Fibroblast of lung (primary cell): ENCODE measurements at regions not wholly inside any gene's neighbourhood (a gene's known extent, or its start where the extent isn't known, plus 50 kb on each side); places are given as distances from the start of the nearest gene placed in this dataset.
A peak's percentile ranks its signal among the peaks of the same experiment; 100 is the strongest.

Source experiments
- DNase-seq, 2 donors: peaks; one replicate each; pipeline versions ENCODE4 v3.0.0 to v3.0.0-alpha.2; 2010; ENCODE audit warnings: low read depth in 2 of 2
- H2AFZ ChIP-seq: 2 replicates; pipeline ENCODE4 v1.5.1; 2012; ENCODE audit warnings: low read length, control low read depth, inconsistent platforms
- H3K27ac ChIP-seq: 2 replicates; pipeline ENCODE4 v1.5.1; 2011; ENCODE audit warnings: low read length, control low read depth; ENCODE audit not compliant: insufficient read depth
- H3K27me3 ChIP-seq: 2 replicates; pipeline ENCODE4 v1.5.1; 2011; ENCODE audit warnings: mild to moderate bottlenecking, low read length; ENCODE audit not compliant: control insufficient read depth, insufficient read depth
- H3K36me3 ChIP-seq: 2 replicates; pipeline ENCODE4 v1.5.1; 2011; ENCODE audit warnings: low read length; ENCODE audit not compliant: control insufficient read depth, insufficient read depth
- H3K4me1 ChIP-seq: 2 replicates; pipeline ENCODE4 v1.5.1; 2011; ENCODE audit warnings: low read length; ENCODE audit not compliant: control insufficient read depth, insufficient read depth; ENCODE audit errors: extremely low read depth
- H3K4me2 ChIP-seq: 2 replicates; pipeline ENCODE4 v1.5.1; 2011; ENCODE audit warnings: low read length, control low read depth; ENCODE audit not compliant: insufficient read depth; ENCODE audit errors: extremely low read depth
- H3K4me3 ChIP-seq, 4 experiments: fragments of 200-600 bp in 1 of 4; sonication (generic) in 1 of 4; replicated peaks in 1 of 4; 2 replicates each; pipeline ENCODE4 v1.5.1; 2011 to 2016; ENCODE audit warnings: low read length in 4 of 4, low read depth in 3 of 4, mild to moderate bottlenecking in 3 of 4, control low read depth in 2 of 4, inconsistent platforms in 1 of 4, mixed read lengths in 1 of 4; ENCODE audit not compliant: insufficient read depth in 1 of 4; ENCODE audit errors: control extremely low read depth in 1 of 4
- H3K79me2 ChIP-seq: 2 replicates; pipeline ENCODE4 v1.5.1; 2012; ENCODE audit warnings: mild to moderate bottlenecking, low read length, inconsistent platforms; ENCODE audit not compliant: control insufficient read depth, insufficient read depth
- H3K9ac ChIP-seq: 2 replicates; pipeline ENCODE4 v1.5.1; 2011; ENCODE audit warnings: mild to moderate bottlenecking, low read length, control low read depth; ENCODE audit not compliant: insufficient read depth
- H3K9me3 ChIP-seq: 2 replicates; pipeline ENCODE4 v1.5.1; 2012; ENCODE audit warnings: low read depth, low read length; ENCODE audit not compliant: control insufficient read depth, insufficient read depth
- H4K20me1 ChIP-seq: 2 replicates; pipeline ENCODE4 v1.5.1; 2011; ENCODE audit warnings: low read length; ENCODE audit not compliant: control insufficient read depth, insufficient read depth; ENCODE audit errors: extremely low read depth
- EZH2 ChIP-seq: IDR thresholded peaks from 2 replicates; pipeline ENCODE4 v1.5.1; 2012; ENCODE audit warnings: low read length, control low read depth, mild to moderate bottlenecking; ENCODE audit errors: missing control alignments
- TF ChIP-seq, protein P1 (sequence below), 2 donors: IDR thresholded peaks in 1 of 2; conservative IDR thresholded peaks in 1 of 2; 1 replicate in 1 of 2; 2 replicates in 1 of 2; pipeline ENCODE4 v1.5.1; 2011 to 2012; ENCODE audit warnings: low read length in 2 of 2, control low read depth in 1 of 2, inconsistent platforms in 1 of 2, low read depth in 1 of 2, mild to moderate bottlenecking in 1 of 2

DNA sequence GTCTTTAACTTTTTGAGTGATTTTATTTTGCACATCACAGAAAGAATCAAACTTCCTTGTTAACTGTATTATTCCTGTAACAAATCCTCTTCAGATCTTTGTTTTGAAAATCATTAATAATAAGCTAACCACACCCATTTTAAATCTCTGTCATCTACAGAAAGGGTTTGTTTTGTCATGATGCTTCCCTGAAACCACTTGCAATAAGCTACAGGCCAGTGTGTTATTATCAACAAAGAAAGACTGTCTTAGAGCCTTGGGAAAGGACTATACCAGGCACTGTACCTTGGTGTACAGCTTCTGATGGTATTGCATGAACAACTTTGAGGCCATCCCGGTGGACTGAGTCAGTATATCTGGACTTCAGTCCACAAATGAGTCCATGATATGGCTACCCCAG is 145.3 kb upstream of the FAM3C start:
- no peaks in the 10 kb centered on the region for H3K9me3 ChIP-seq
- no peaks in the 10 kb centered on the region for H3K27me3 ChIP-seq
- H3K9ac ChIP-seq, result no peak overlapping the region
- no peaks in the 10 kb centered on the region for H4K20me1 ChIP-seq
- no peaks in the 10 kb centered on the region for H3K36me3 ChIP-seq
- no peak overlapping the region for H3K4me3 ChIP-seq
- no peak overlapping the region for H3K4me2 ChIP-seq
- no peak overlapping the region for H3K27ac ChIP-seq
- TF ChIP-seq, protein P1, sequence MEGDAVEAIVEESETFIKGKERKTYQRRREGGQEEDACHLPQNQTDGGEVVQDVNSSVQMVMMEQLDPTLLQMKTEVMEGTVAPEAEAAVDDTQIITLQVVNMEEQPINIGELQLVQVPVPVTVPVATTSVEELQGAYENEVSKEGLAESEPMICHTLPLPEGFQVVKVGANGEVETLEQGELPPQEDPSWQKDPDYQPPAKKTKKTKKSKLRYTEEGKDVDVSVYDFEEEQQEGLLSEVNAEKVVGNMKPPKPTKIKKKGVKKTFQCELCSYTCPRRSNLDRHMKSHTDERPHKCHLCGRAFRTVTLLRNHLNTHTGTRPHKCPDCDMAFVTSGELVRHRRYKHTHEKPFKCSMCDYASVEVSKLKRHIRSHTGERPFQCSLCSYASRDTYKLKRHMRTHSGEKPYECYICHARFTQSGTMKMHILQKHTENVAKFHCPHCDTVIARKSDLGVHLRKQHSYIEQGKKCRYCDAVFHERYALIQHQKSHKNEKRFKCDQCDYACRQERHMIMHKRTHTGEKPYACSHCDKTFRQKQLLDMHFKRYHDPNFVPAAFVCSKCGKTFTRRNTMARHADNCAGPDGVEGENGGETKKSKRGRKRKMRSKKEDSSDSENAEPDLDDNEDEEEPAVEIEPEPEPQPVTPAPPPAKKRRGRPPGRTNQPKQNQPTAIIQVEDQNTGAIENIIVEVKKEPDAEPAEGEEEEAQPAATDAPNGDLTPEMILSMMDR (conservative IDR thresholded peaks at IDR 0.05 in 1 of 2, IDR thresholded peaks at IDR 0.05 in 1 of 2; ENCODE audit: low read depth in 1 of 2, low read length in 2 of 2), result no peak
- TF ChIP-seq EZH2, result no peak
- H3K79me2 ChIP-seq, result no peaks in the 10 kb centered on the region
- no peaks in the 10 kb centered on the region for H3K4me1 ChIP-seq
- no peak for DNase-seq
- no peak overlapping the region for H2AFZ ChIP-seq

- H3K9ac ChIP-seq, result no peak overlapping the region
- H3K4me1 ChIP-seq, result no peaks in the 10 kb centered on the region
- no peak overlapping the region for H3K4me2 ChIP-seq
- no peak overlapping the region for H2AFZ ChIP-seq
- TF ChIP-seq, protein P1 (conservative IDR thresholded peaks at IDR 0.05 in 1 of 2, IDR thresholded peaks at IDR 0.05 in 1 of 2; ENCODE audit: low read depth in 1 of 2, low read length in 2 of 2), result no peak
- no peak for TF ChIP-seq EZH2
- H3K79me2 ChIP-seq, result no peaks in the 10 kb centered on the region
- no peak overlapping the region for H3K4me3 ChIP-seq
- H3K36me3 ChIP-seq, result no peaks in the 10 kb centered on the region
- no peaks in the 10 kb centered on the region for H3K27me3 ChIP-seq
- no peak overlapping the region for H3K27ac ChIP-seq
- no peaks in the 10 kb centered on the region for H4K20me1 ChIP-seq
- no peaks in the 10 kb centered on the region for H3K9me3 ChIP-seq
- DNase-seq, result no peak
These were observed 144.0 kb upstream of the FAM3C start for GRCh38 chr7:121540138-121540537.

DNA sequence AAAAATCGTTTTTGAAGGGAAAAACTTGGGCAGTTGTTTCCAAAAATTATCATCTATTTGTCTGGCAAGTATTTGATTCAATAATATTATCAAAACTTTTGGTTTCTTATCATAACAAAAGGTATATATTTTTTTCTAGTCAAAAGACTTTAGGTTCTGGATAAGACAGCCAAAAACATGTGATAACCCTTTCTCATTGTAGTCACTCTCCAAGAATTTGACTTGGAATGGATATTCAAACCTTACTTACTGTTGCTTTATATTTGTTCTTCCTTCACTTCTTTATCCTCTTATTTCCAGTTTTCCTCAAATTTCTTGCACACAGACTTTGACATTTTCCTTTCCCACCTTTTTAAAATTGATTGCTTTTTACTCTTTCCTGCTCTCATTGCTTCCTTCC is 140.9 kb upstream of the FAM3C start:
- DNase-seq, result peak in 1 of 2 donors; percentile 28
- TF ChIP-seq, protein P1 (conservative IDR thresholded peaks at IDR 0.05 in 1 of 2, IDR thresholded peaks at IDR 0.05 in 1 of 2; ENCODE audit: low read depth in 1 of 2, low read length in 2 of 2), result no peak
- no peak for TF ChIP-seq EZH2
- no peaks in the 10 kb centered on the region for H3K27me3 ChIP-seq

More for the DNA sequence above, 140.9 kb upstream of the FAM3C start:
- H3K9me3 ChIP-seq, result no peaks in the 10 kb centered on the region
- H3K4me3 ChIP-seq, result no peak overlapping the region
- no peak overlapping the region for H3K27ac ChIP-seq
- H3K4me1 ChIP-seq, result no peaks in the 10 kb centered on the region
- H3K79me2 ChIP-seq, result no peaks in the 10 kb centered on the region
- no peak overlapping the region for H3K9ac ChIP-seq
- no peak overlapping the region for H2AFZ ChIP-seq
- H4K20me1 ChIP-seq, result no peaks in the 10 kb centered on the region
- no peaks in the 10 kb centered on the region for H3K36me3 ChIP-seq
- H3K4me2 ChIP-seq, result no peak overlapping the region
